ENCODE measurements at regions not wholly inside any gene's neighbourhood (a gene's known extent, or its start where the extent isn't known, plus 50 kb on each side); places are given as distances from the start of the nearest gene placed in this dataset.

- ATAC-seq (no peak), FAIRE-seq (no peak), DNase-seq (ENCODE audit: extremely low read depth in 1 of 4, low spot score in 3 of 4) (no peak)
- CTCF ChIA-PET (ENCODE audit: low intra/inter-chr PET ratio), result no interaction called here
- Histone ChIP-seq H3K27me3 (ENCODE audit: control insufficient read depth in 2 of 2, insufficient read depth in 2 of 2, low read length in 2 of 2) (peaks cover 22 to 54% of the 10 kb centered on the region in 2 experiments; a peak in 4 of 5 replicates), H2AFZ (ENCODE audit: low read depth, low read length) (no peak overlapping the region), H3K9ac (ENCODE audit: insufficient read depth in 1 of 2, low read depth in 2 of 2, low read length in 2 of 2) (no peak overlapping the region), H3K4me3 (no peak overlapping the region), H3K4me1 (replicated peaks in 1 of 2; ENCODE audit: control insufficient read depth in 2 of 2, insufficient read depth in 2 of 2, low read length in 2 of 2) (peaks cover 0 to 9% of the 10 kb centered on the region in 2 experiments; a peak in 2 of 5 replicates), H3K4me2 (ENCODE audit: insufficient read depth, low read length) (no peak overlapping the region), H3K79me2 (ENCODE audit: control insufficient read depth, insufficient read depth, low read length) (no peaks in the 10 kb centered on the region), H3K9me3 (replicated peaks; ENCODE audit: control insufficient read depth, insufficient read depth, low read depth, low read length) (no peaks in the 10 kb centered on the region), H3K27ac (ENCODE audit: extremely low read depth, low read depth, low read length) (no peak overlapping the region), H3K9me1 (ENCODE audit: control insufficient read depth, insufficient read depth, low read length) (no peaks in the 10 kb centered on the region), H3K36me3 (ENCODE audit: control insufficient read depth, insufficient read depth, low read length) (no peaks in the 10 kb centered on the region), H4K20me1 (replicated peaks; ENCODE audit: control insufficient read depth, insufficient read depth, low read length) (0 out of 2 replicates have a peak, but pooled peaks cover 10% of the 10 kb centered on the region)
- intact Hi-C loops (cut with micrococcal nuclease), result no loop called here
- in situ Hi-C loops (cut with MboI), result no loop called here
- 0% methylated on average over 2 of the region's 2 CpGs for WGBS (ENCODE audit: insufficient coverage, low coverage, missing lambda C conversion rate)
- POLR2A ChIA-PET, result no interaction called here
- TF ChIP-seq NFE2 (IDR thresholded peaks at IDR 0.05; ENCODE audit: low read depth) (no peak), PHF21A (IDR thresholded peaks at IDR 0.05; ENCODE audit: borderline replicate concordance, low read depth) (no peak), NCOR1 (IDR thresholded peaks at IDR 0.05) (no peak), ZNF146 (CRISPR knock-in tag; IDR thresholded peaks at IDR 0.05; ENCODE audit: unreplicated experiment) (no peak), BRF2 (IDR thresholded peaks at IDR 0.05; ENCODE audit: borderline replicate concordance, insufficient read depth, insufficient read length) (no peak), NR2C1 (IDR thresholded peaks at IDR 0.05) (no peak), NR2C1 (tag; IDR thresholded peaks at IDR 0.05) (no peak), ZNF431 (CRISPR knock-in tag; IDR thresholded peaks at IDR 0.05) (no peak), ZBED1 (IDR thresholded peaks at IDR 0.05) (no peak), YBX1 (IDR thresholded peaks at IDR 0.05) (no peak), ZNF644 (tag; IDR thresholded peaks at IDR 0.05; ENCODE audit: low read depth) (no peak), NBN (IDR thresholded peaks at IDR 0.05; ENCODE audit: low read depth) (no peak), ZNF639 (CRISPR knock-in tag; conservative IDR thresholded peaks at IDR 0.05 in 1 of 2, IDR thresholded peaks at IDR 0.05 in 1 of 2) (no peak), TFE3 (CRISPR knock-in tag; IDR thresholded peaks at IDR 0.05) (no peak), PYGO2 (tag; IDR thresholded peaks at IDR 0.05) (no peak), JUND (IDR thresholded peaks at IDR 0.05; ENCODE audit: borderline replicate concordance, low read depth, low read length) (no peak), JUND (tag; IDR thresholded peaks at IDR 0.05; ENCODE audit: borderline replicate concordance, low read depth, low read length) (no peak)
- no TSS peak for BruUV-seq (replicated peaks)
Observed at GRCh38 chr19:30068528-30069395, 126.7 kb downstream of the URI1 start.

Data from K562 (cell line).